GM23338 (cell line): ENCODE measurements at regions not wholly inside any gene's neighbourhood (a gene's known extent, or its start where the extent isn't known, plus 50 kb on each side); places are given as distances from the start of the nearest gene placed in this dataset.

ENCODE experiments used
- ATAC-seq: fragments of 200-7000 bp; cut with Tn5 transposase; 3 replicates; pipeline ENCODE4 v1.9.1; 2020
- DNase-seq: peaks from one replicate; pipeline ENCODE4 v3.0.0-alpha.2; 2015; ENCODE audit warnings: low spot score
- H2AFZ ChIP-seq: fragments of 200-600 bp; sonication (generic); 2 replicates; pipeline ENCODE4 v1.8.0; 2016; ENCODE audit warnings: antibody characterized with exemption, mild to moderate bottlenecking, moderate library complexity
- H3F3A ChIP-seq: fragments of 200-600 bp; sonication (generic); replicated peaks from 2 replicates; pipeline ENCODE4 v1.8.0; 2017; ENCODE audit warnings: antibody characterized with exemption, mixed run types, low read depth
- H3K27ac ChIP-seq: fragments of 200-600 bp; sonication (generic); 2 replicates; pipeline ENCODE4 v1.6.1; 2016; ENCODE audit warnings: low read depth
- H3K27me3 ChIP-seq: fragments of 200-600 bp; sonication (generic); 2 replicates; pipeline ENCODE4 v1.8.0; 2016; ENCODE audit warnings: mild to moderate bottlenecking, mixed run types, moderate library complexity; ENCODE audit not compliant: insufficient read depth
- H3K36me3 ChIP-seq: fragments of 200-600 bp; sonication (generic); 2 replicates; pipeline ENCODE4 v1.8.0; 2016; ENCODE audit warnings: mild to moderate bottlenecking; ENCODE audit not compliant: insufficient read depth
- H3K4me1 ChIP-seq: fragments of 200-600 bp; sonication (generic); 2 replicates; pipeline ENCODE4 v1.8.0; 2016; ENCODE audit warnings: mild to moderate bottlenecking, moderate library complexity; ENCODE audit not compliant: insufficient read depth
- H3K4me2 ChIP-seq: fragments of 200-600 bp; sonication (generic); 2 replicates; pipeline ENCODE4 v1.7.1; 2017; ENCODE audit warnings: mixed run types
- H3K4me3 ChIP-seq: fragments of 200-600 bp; sonication (generic); 2 replicates; pipeline ENCODE4 v1.6.1; 2016; ENCODE audit warnings: mixed run types
- H3K79me2 ChIP-seq: fragments of 200-600 bp; sonication (generic); replicated peaks from 2 replicates; pipeline ENCODE4 v1.8.0; 2017; ENCODE audit warnings: mild to moderate bottlenecking; ENCODE audit not compliant: insufficient read depth
- H3K9me2 ChIP-seq: fragments of 200-600 bp; sonication (generic); 2 replicates; pipeline ENCODE4 v1.8.0; 2017; ENCODE audit not compliant: insufficient read depth
- H4K20me1 ChIP-seq: fragments of 200-600 bp; sonication (generic); replicated peaks from 2 replicates; pipeline ENCODE4 v1.8.0; 2017; ENCODE audit warnings: mild to moderate bottlenecking; ENCODE audit not compliant: insufficient read depth
- H3K27ac Mint-ChIP-seq: 2 replicates; pipeline ENCODE4 v1.8.0; 2020; ENCODE audit warnings: inconsistent platforms, mild to moderate bottlenecking, moderate library complexity, mixed read lengths
- H3K27me3 Mint-ChIP-seq: 3 replicates; pipeline ENCODE4 v1.8.0; 2022; ENCODE audit warnings: low read depth, mild to moderate bottlenecking, moderate library complexity, mixed read lengths, inconsistent platforms; ENCODE audit not compliant: insufficient read depth, poor library complexity
- H3K36me3 Mint-ChIP-seq: 3 replicates; pipeline ENCODE4 v1.8.0; 2021; ENCODE audit warnings: low read depth, mild to moderate bottlenecking, inconsistent platforms, moderate library complexity, mixed read lengths
- H3K4me1 Mint-ChIP-seq: 3 replicates; pipeline ENCODE4 v1.8.0; 2020; ENCODE audit warnings: mild to moderate bottlenecking, inconsistent platforms, mixed read lengths
- H3K4me3 Mint-ChIP-seq: 3 replicates; pipeline ENCODE4 v1.8.0; 2021; ENCODE audit warnings: moderate library complexity, mild to moderate bottlenecking, inconsistent platforms, mixed read lengths
- H3K9me3 Mint-ChIP-seq: 3 replicates; pipeline ENCODE4 v1.8.0; 2020; ENCODE audit warnings: moderate library complexity, mild to moderate bottlenecking, inconsistent platforms, mixed read lengths
- CREB1 ChIP-seq: fragments of 250-450 bp; sonication (Bioruptor Pico); IDR thresholded peaks from 2 replicates; pipeline ENCODE4 v1.5.0; 2020; ENCODE audit warnings: low read depth, mild to moderate bottlenecking, moderate library complexity
- ETS1 ChIP-seq: IDR thresholded peaks from 2 replicates; pipeline ENCODE4 v1.6.1; 2016; ENCODE audit warnings: antibody characterized with exemption
- EZH2 ChIP-seq: fragments of 200-600 bp; sonication (generic); IDR thresholded peaks from one replicate; pipeline ENCODE4 v1.8.0; 2017; ENCODE audit warnings: antibody characterized with exemption, mild to moderate bottlenecking, low read depth; ENCODE audit not compliant: unreplicated experiment
- EZH2phosphoT487 ChIP-seq: fragments of 200-600 bp; sonication (generic); IDR thresholded peaks from one replicate; pipeline ENCODE4 v1.8.1; 2018; ENCODE audit warnings: antibody characterized with exemption; ENCODE audit not compliant: unreplicated experiment
- NANOG ChIP-seq: IDR thresholded peaks from 2 replicates; pipeline ENCODE4 v1.6.1; 2016; ENCODE audit warnings: antibody characterized with exemption, borderline replicate concordance
- POLR2AphosphoS5 ChIP-seq: IDR thresholded peaks from 2 replicates; pipeline ENCODE4 v1.6.1; 2016; ENCODE audit warnings: antibody characterized with exemption, low read depth
- REST ChIP-seq: IDR thresholded peaks from one replicate; pipeline ENCODE4 v1.6.1; 2018; ENCODE audit warnings: antibody characterized with exemption; ENCODE audit not compliant: unreplicated experiment
- STAT1 ChIP-seq: IDR thresholded peaks from one replicate; pipeline ENCODE4 v1.6.1; 2016; ENCODE audit warnings: antibody characterized with exemption; ENCODE audit not compliant: unreplicated experiment
- ZNF114 ChIP-seq: fragments of 250-450 bp; sonication (Bioruptor Pico); IDR thresholded peaks from 2 replicates; pipeline ENCODE4 v1.5.0; 2020; ENCODE audit warnings: mild to moderate bottlenecking, moderate library complexity
- ZNF331 ChIP-seq: fragments of 250-450 bp; sonication (Bioruptor Pico); IDR thresholded peaks from 2 replicates; pipeline ENCODE4 v1.5.0; 2020; ENCODE audit warnings: low read depth, mild to moderate bottlenecking, moderate library complexity

GRCh38 chr13:99869830-99870229 is 101.7 kb downstream of the ZIC5 start (continued):
- TF ChIP-seq ZNF331 (CRISPR knock-in tag) (no peak), ZNF114 (no peak)

GRCh38 chr13:99868767-99869166 is 102.8 kb downstream of the ZIC5 start:
- DNase-seq (no peak), ATAC-seq (no peak)
- H3K27me3 Mint-ChIP-seq: no peaks in the 10 kb centered on the region
- Histone ChIP-seq H3F3A (no peaks in the 10 kb centered on the region), H3K4me1 (peaks cover 61% of the 10 kb centered on the region), H3K9me2 (no peaks in the 10 kb centered on the region), H3K4me3 (no peak overlapping the region), H3K27ac (no peak overlapping the region), H2AFZ (no peak overlapping the region), H3K27me3 (no peaks in the 10 kb centered on the region), H4K20me1 (no peaks in the 10 kb centered on the region), H3K4me2 (no peak overlapping the region), H3K36me3 (no peaks in the 10 kb centered on the region), H3K79me2 (no peaks in the 10 kb centered on the region)
- TF ChIP-seq ZNF331 (CRISPR knock-in tag) (no peak), EZH2phosphoT487 (no peak), POLR2AphosphoS5 (no peak), REST (no peak), ETS1 (no peak), ZNF114 (no peak), EZH2 (no peak), STAT1 (no peak), CREB1 (no peak), NANOG (no peak)
- H3K4me1 Mint-ChIP-seq: peaks cover 72% of the 10 kb centered on the region
- no peaks in the 10 kb centered on the region for H3K9me3 Mint-ChIP-seq
- no peak overlapping the region for H3K4me3 Mint-ChIP-seq
- H3K36me3 Mint-ChIP-seq: no peaks in the 10 kb centered on the region
- peak overlapping the region; percentile 5; the same call in 1 of the 2 replicates for H3K27ac Mint-ChIP-seq
